A673 (cell line): ENCODE measurements at regions not wholly inside any gene's neighbourhood (a gene's known extent, or its start where the extent isn't known, plus 50 kb on each side); places are given as distances from the start of the nearest gene placed in this dataset.

Experiments
- BruUV-seq: library from RNA; stranded (reverse); fragments of 400-500 nt; replicated peaks from 2 replicates; lab custom pipeline; 2021; lab: Mats Ljungman, UMichigan
- CTCF ChIA-PET: fragments of 300-600 bp; sonication (Branson Sonifier 250); formaldehyde crosslinking; loops from one replicate; lab custom pipeline; 2022; ENCODE audit warnings: antibody characterized with exemption; lab: Charles Lee
- POLR2A ChIA-PET: fragments of 300-600 bp; sonication (Branson Sonifier 250); formaldehyde crosslinking; loops from one replicate; lab custom pipeline; 2022; ENCODE audit warnings: antibody characterized with exemption; ENCODE audit not compliant: low non-redundant PET; lab: Charles Lee
- DNase-seq: peaks from one replicate; pipeline ENCODE4 v3.0.0-alpha.2; 2015; ENCODE audit warnings: low spot score
- H3K27ac ChIP-seq: fragments of 200-600 bp; sonication (generic); 2 replicates; pipeline ENCODE4 v1.5.1; 2016; ENCODE audit warnings: mixed run types, low read depth, mild to moderate bottlenecking, mixed read lengths, antibody characterized with exemption, low read length; ENCODE audit not compliant: poor library complexity, severe bottlenecking
- H3K27me3 ChIP-seq: fragments of 200-600 bp; sonication (generic); replicated peaks from 2 replicates; pipeline ENCODE4 v1.6.1; 2017; ENCODE audit warnings: mixed run types, low read depth, mild to moderate bottlenecking, mixed read lengths, antibody characterized with exemption, low read length; ENCODE audit not compliant: insufficient read depth, poor library complexity
- H3K36me3 ChIP-seq: fragments of 200-600 bp; sonication (generic); 2 replicates; pipeline ENCODE4 v1.6.1; 2016; ENCODE audit warnings: mixed run types, mild to moderate bottlenecking, mixed read lengths, antibody characterized with exemption, low read length; ENCODE audit not compliant: insufficient read depth, poor library complexity, severe bottlenecking
- H3K4me1 ChIP-seq: fragments of 200-600 bp; sonication (generic); 2 replicates; pipeline ENCODE4 v1.6.1; 2017; ENCODE audit warnings: mixed run types, mild to moderate bottlenecking, mixed read lengths, antibody characterized with exemption, low read length; ENCODE audit not compliant: insufficient read depth, poor library complexity, severe bottlenecking
- H3K4me3 ChIP-seq: fragments of 200-600 bp; sonication (generic); 2 replicates; pipeline ENCODE4 v1.5.1; 2016; ENCODE audit warnings: low read depth, mixed run types, mild to moderate bottlenecking, mixed read lengths, low read length; ENCODE audit not compliant: poor library complexity, severe bottlenecking
- H3K9me3 ChIP-seq: fragments of 200-600 bp; sonication (generic); 2 replicates; pipeline ENCODE4 v1.6.1; 2016; ENCODE audit warnings: mixed run types, low read depth, mild to moderate bottlenecking, mixed read lengths, antibody characterized with exemption, low read length; ENCODE audit not compliant: poor library complexity, severe bottlenecking
- CTCF ChIP-seq: fragments of 300-800, 200-600 bp; sonication (generic); conservative IDR thresholded peaks from 2 replicates; pipeline ENCODE4 v1.5.1; 2017; ENCODE audit warnings: low read depth, mild to moderate bottlenecking, antibody characterized with exemption, low read length, moderate library complexity, mixed read lengths
- EZH2 ChIP-seq: fragments of 200-600 bp; sonication (generic); IDR thresholded peaks from 2 replicates; pipeline ENCODE4 v1.6.1; 2017; ENCODE audit warnings: borderline replicate concordance, low read depth, mild to moderate bottlenecking, mixed read lengths, antibody characterized with exemption, low read length; ENCODE audit not compliant: poor library complexity, severe bottlenecking
- intact Hi-C: fragments of 100-400 bp; cut with micrococcal nuclease; formaldehyde crosslinking; loops from one replicate; pipeline ENCODE4 v1.10.0; 2022; ENCODE audit not compliant: unreplicated experiment

GRCh38 chr5:152329207-152329606 lies 75.9 kb downstream of the NMUR2 start:
- TF ChIP-seq CTCF (no peak), EZH2 (no peak)
- no peak for DNase-seq
- ChIA-PET CTCF (no interaction called here), POLR2A (no interaction called here)
- Histone ChIP-seq H3K36me3 (no peaks in the 10 kb centered on the region), H3K27ac (no peak overlapping the region), H3K4me1 (no peaks in the 10 kb centered on the region), H3K9me3 (no peaks in the 10 kb centered on the region), H3K4me3 (no peak overlapping the region), H3K27me3 (no peaks in the 10 kb centered on the region)
- no TSS peak for BruUV-seq
- intact Hi-C loops = no loop called here

- POLR2A ChIA-PET = no interaction called here
- Histone ChIP-seq H3K27me3 (no peaks in the 10 kb centered on the region), H3K27ac (no peak overlapping the region), H3K4me3 (no peak overlapping the region), H3K4me1 (no peaks in the 10 kb centered on the region), H3K9me3 (no peaks in the 10 kb centered on the region), H3K36me3 (no peaks in the 10 kb centered on the region)
- TF ChIP-seq CTCF (no peak), EZH2 (no peak)
- DNase-seq = no peak
- intact Hi-C loops = no loop called here
- no TSS peak for BruUV-seq
- CTCF ChIA-PET = interaction anchor here (0.7 kb wide), 1 partner anchor 20 kb away, joined by 4 read pairs; no protein-coding TSS in a partner anchor
Observed at GRCh38 chr5:152315942-152316341, 89.1 kb downstream of the NMUR2 start.

- intact Hi-C loops = no loop called here
- Histone ChIP-seq H3K27me3 (no peaks in the 10 kb centered on the region), H3K36me3 (no peaks in the 10 kb centered on the region), H3K4me3 (no peak overlapping the region), H3K27ac (no peak overlapping the region), H3K9me3 (no peaks in the 10 kb centered on the region), H3K4me1 (no peaks in the 10 kb centered on the region)
- ChIA-PET POLR2A (no interaction called here), CTCF (no interaction called here)
- BruUV-seq = no TSS peak
- TF ChIP-seq CTCF = no peak
- no peak for TF ChIP-seq EZH2
- no peak for DNase-seq
Observed at GRCh38 chr5:152314196-152314829, 90.8 kb downstream of the NMUR2 start.
